NB4 (cell line): ENCODE measurements at regions not wholly inside any gene's neighbourhood (a gene's known extent, or its start where the extent isn't known, plus 50 kb on each side); places are given as distances from the start of the nearest gene placed in this dataset.

Source experiments
- DNase-seq: peaks from one replicate; pipeline ENCODE4 v3.0.0; 2010; ENCODE audit warnings: low read depth
- H3K4me3 ChIP-seq: one replicate; pipeline ENCODE4 v1.5.1; 2011; ENCODE audit warnings: mild to moderate bottlenecking, low read depth, low read length, moderate library complexity
- MYC ChIP-seq: IDR thresholded peaks from 2 replicates; pipeline ENCODE4 v1.6.1; 2011; ENCODE audit warnings: low read depth, low read length
- POLR2A ChIP-seq: IDR thresholded peaks from 2 replicates; pipeline ENCODE4 v1.6.1; 2011; ENCODE audit warnings: mild to moderate bottlenecking; ENCODE audit not compliant: insufficient read length; ENCODE audit errors: extremely low read depth
- TF ChIP-seq, protein P1 (sequence below): IDR thresholded peaks from one replicate; pipeline ENCODE4 v1.5.1; 2012; ENCODE audit warnings: low read depth, low read length
- TF ChIP-seq, protein P2 (sequence below): IDR thresholded peaks from 2 replicates; pipeline ENCODE4 v1.6.1; 2011; ENCODE audit warnings: low read depth, low read length

DNA sequence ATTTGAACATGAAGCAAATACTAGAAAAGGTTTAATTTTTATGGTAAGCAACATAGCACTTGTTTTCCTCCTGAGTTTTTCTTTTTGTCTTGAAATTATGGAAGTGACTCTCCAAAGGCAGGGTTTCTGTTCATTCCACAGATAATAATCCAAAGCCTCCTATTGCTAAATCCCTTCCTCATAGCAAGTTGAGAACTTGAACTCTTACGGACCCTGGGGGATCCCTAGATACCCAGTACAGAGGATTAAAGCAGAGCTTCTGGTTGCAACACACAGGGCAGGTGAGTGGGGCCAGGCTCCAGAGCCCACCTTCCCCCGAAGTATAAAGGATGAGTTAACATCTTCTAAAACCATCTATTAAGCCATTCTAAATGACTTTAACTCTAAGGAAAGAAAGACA, 294.1 kb downstream of the RMST start:
- no peak overlapping the region for H3K4me3 ChIP-seq
- TF ChIP-seq, protein P1, sequence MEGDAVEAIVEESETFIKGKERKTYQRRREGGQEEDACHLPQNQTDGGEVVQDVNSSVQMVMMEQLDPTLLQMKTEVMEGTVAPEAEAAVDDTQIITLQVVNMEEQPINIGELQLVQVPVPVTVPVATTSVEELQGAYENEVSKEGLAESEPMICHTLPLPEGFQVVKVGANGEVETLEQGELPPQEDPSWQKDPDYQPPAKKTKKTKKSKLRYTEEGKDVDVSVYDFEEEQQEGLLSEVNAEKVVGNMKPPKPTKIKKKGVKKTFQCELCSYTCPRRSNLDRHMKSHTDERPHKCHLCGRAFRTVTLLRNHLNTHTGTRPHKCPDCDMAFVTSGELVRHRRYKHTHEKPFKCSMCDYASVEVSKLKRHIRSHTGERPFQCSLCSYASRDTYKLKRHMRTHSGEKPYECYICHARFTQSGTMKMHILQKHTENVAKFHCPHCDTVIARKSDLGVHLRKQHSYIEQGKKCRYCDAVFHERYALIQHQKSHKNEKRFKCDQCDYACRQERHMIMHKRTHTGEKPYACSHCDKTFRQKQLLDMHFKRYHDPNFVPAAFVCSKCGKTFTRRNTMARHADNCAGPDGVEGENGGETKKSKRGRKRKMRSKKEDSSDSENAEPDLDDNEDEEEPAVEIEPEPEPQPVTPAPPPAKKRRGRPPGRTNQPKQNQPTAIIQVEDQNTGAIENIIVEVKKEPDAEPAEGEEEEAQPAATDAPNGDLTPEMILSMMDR, result no peak
- no peak for TF ChIP-seq POLR2A
- TF ChIP-seq, protein P2, sequence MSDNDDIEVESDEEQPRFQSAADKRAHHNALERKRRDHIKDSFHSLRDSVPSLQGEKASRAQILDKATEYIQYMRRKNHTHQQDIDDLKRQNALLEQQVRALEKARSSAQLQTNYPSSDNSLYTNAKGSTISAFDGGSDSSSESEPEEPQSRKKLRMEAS, result no peak
- TF ChIP-seq MYC, result no peak
- no peak for DNase-seq

DNA sequence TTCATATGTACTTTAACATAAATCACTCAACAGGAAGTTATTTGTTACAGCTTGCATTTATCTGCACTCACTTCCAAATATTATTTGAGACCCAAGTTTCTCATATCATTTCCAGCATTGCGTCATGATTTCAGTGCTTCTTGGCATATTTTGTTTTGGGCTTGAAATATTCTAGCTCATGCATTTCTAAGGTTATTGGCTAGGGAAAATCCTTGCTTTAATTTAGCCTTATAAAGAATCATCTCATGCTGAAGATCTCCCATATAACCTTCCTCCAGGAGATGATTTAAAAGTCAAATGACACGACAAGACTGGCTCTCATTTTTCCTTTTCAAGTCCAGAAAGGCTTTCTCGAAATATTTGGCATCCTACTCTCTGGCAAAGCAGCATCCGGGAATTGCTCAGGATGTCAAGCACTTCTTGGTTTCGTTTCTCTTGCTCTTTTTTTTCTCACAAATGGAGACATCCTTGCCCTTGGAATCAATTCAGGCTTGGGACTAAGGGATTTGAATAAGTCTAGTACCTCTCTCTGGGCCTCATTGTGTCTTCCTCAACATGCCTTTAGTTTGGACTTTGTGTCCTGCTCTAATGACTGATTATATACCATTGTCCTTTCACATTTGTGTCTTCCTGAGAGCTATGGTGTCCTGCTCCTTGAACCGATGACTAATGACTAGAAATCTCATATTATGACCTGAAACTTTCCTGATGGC, 295.0 kb downstream of the RMST start:
- TF ChIP-seq, protein P2, result no peak
- TF ChIP-seq POLR2A (no peak), MYC (no peak)
- TF ChIP-seq, protein P1, result no peak
- DNase-seq, result no peak
- no peak overlapping the region for H3K4me3 ChIP-seq

DNA sequence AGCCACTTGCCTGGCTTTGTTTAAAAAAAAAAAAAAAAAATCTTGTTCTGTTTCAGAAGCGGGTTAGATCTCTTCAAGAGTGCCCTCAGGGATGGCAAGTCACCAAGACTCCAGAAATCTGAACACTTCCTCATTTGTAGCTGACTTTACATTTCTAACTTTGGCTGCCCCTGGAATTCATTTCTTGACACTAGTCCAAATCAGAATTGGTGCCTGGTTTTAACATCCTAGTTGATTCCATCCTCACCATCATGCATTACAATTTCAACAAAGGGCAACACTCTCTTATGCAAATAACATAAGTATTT, 295.5 kb downstream of the RMST start:
- TF ChIP-seq POLR2A, result no peak
- no peak for TF ChIP-seq MYC
- TF ChIP-seq, protein P2, result no peak
- TF ChIP-seq, protein P1, result no peak
- DNase-seq, result no peak
- H3K4me3 ChIP-seq, result no peak overlapping the region

DNA sequence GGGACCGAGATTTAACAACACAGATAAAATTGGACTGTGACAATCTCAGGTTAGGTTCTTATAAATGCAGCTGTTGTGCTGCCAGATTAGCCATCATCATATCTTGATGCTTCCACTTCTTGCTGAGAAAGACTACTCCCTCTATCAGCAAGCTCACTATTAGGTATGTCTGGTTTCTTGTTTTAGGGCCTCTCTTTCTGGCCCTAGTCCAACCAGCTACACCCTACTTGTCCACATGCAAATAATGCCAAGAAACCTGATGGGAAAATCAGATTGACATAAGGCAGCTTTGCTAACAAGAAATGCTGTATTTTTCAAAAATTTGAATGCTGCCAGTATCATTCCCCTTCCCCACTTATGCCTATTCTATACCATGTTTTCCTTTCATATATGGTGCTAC, 296.0 kb downstream of the RMST start:
- H3K4me3 ChIP-seq, result no peak overlapping the region
- DNase-seq, result no peak
- TF ChIP-seq, protein P2, result no peak
- no peak for TF ChIP-seq POLR2A
- TF ChIP-seq, protein P1, result no peak
- TF ChIP-seq MYC, result no peak

DNA sequence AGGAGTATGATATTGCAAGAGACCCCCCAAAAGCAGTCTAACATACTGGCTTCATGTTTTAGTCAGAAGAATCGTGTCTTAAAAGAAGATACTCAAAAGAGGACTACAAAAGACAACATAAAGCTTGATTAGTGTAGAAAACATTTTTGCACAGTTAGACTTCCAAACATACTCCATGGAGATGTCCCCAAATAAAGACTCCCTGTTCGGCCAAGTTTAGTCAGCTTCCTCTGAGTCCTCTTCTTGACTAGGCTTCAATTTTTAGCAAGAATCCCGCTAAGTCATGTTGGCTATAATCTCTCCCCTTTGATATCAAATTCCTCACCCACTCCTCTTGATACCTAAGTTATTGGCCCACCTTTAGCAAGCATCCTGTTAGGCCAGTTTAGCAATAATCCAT, 298.0 kb downstream of the RMST start:
- no peak for DNase-seq
- TF ChIP-seq, protein P1, result no peak
- TF ChIP-seq, protein P2, result no peak
- H3K4me3 ChIP-seq, result no peak overlapping the region

DNA sequence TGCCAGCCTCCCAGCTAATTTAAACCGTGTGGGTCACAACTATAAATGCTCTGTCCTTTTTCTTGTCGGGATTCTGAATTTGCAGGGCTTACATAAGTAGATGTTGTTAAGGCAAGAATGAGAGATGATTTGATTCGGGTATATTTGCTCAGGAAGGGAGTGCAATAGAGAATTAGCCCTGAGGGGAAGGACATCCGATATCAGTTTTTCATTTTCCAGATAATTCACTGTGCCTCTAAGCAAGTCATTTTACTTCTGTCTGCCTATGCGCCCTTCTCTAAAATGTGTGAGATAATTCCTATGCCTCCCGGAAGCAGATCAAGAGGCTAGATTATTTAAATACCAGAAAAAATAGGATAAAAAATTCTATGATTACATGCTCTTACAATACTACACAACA, 300.5 kb downstream of the RMST start:
- no peak overlapping the region for H3K4me3 ChIP-seq
- TF ChIP-seq, protein P1, result no peak
- TF ChIP-seq MYC (no peak), POLR2A (no peak)
- TF ChIP-seq, protein P2, result no peak
- no peak for DNase-seq
